Naive thymus-derived CD4-positive, alpha-beta T cell (primary cell): ENCODE measurements at regions not wholly inside any gene's neighbourhood (a gene's known extent, or its start where the extent isn't known, plus 50 kb on each side); places are given as distances from the start of the nearest gene placed in this dataset.

ENCODE experiments used
- ATAC-seq: fragments of 150-1000 bp; cut with Tn5 transposase; 2 replicates; pipeline ENCODE4 v1.10.0; 2021; ENCODE audit warnings: mild to moderate bottlenecking, moderate library complexity
- CTCF ChIA-PET: fragments of 350-600 bp; sonication (Branson Sonifier 250); formaldehyde crosslinking; loops from one replicate; lab custom pipeline; 2021; ENCODE audit warnings: antibody characterized with exemption; lab: Charles Lee
- POLR2A ChIA-PET: fragments of 350-600 bp; sonication (Branson Sonifier 250); formaldehyde crosslinking; loops from one replicate; lab custom pipeline; 2021; ENCODE audit warnings: antibody characterized with exemption, inconsistent platforms; lab: Charles Lee
- DNase-seq, 9 donors: peaks; one replicate each; pipeline versions ENCODE4 v3.0.0 to v3.0.0-alpha.2; 2020 to 2022; ENCODE audit warnings: mixed read lengths in 1 of 9
- H3K27ac ChIP-seq: one replicate; pipeline ENCODE4 v1.7.0; 2013; ENCODE audit warnings: mild to moderate bottlenecking, low read depth, low read length, moderate library complexity
- H3K27me3 ChIP-seq, 2 donors: one replicate each; pipeline ENCODE4 v1.7.0; 2013; ENCODE audit warnings: low read length in 2 of 2, mild to moderate bottlenecking in 2 of 2, moderate library complexity in 2 of 2; ENCODE audit not compliant: control insufficient read depth in 2 of 2, insufficient read depth in 2 of 2
- H3K36me3 ChIP-seq, 3 experiments: 1 replicate in 2 of 3; 2 replicates in 1 of 3; pipeline ENCODE4 v1.7.0; 2013; ENCODE audit warnings: low read length in 3 of 3, mild to moderate bottlenecking in 3 of 3, moderate library complexity in 1 of 3; ENCODE audit not compliant: insufficient read depth in 3 of 3, control insufficient read depth in 2 of 3
- H3K4me1 ChIP-seq, 2 donors: one replicate each; pipeline ENCODE4 v1.7.0; 2013; ENCODE audit warnings: low read length in 2 of 2, mild to moderate bottlenecking in 2 of 2, moderate library complexity in 1 of 2; ENCODE audit not compliant: control insufficient read depth in 2 of 2, insufficient read depth in 2 of 2
- H3K4me3 ChIP-seq: 2 replicates; pipeline ENCODE4 v1.7.0; 2013; ENCODE audit warnings: mild to moderate bottlenecking, low read length
- H3K9me3 ChIP-seq, 3 experiments: 1 replicate in 2 of 3; 2 replicates in 1 of 3; pipeline ENCODE4 v1.7.0; 2013; ENCODE audit warnings: low read length in 3 of 3; ENCODE audit not compliant: control insufficient read depth in 2 of 3
- H3K27ac Mint-ChIP-seq, 9 donors: one replicate each; pipeline ENCODE4 v1.8.0; 2020 to 2022; ENCODE audit warnings: mixed read lengths in 9 of 9, mild to moderate bottlenecking in 8 of 9, moderate library complexity in 5 of 9, inconsistent platforms in 2 of 9
- H3K27me3 Mint-ChIP-seq, 5 donors: one replicate each; pipeline ENCODE4 v1.8.0; 2021 to 2022; ENCODE audit warnings: mixed read lengths in 5 of 5, mild to moderate bottlenecking in 1 of 5
- H3K36me3 Mint-ChIP-seq, 5 donors: one replicate each; pipeline ENCODE4 v1.8.0; 2020 to 2022; ENCODE audit warnings: mixed read lengths in 5 of 5, mild to moderate bottlenecking in 3 of 5, inconsistent platforms in 1 of 5
- H3K4me1 Mint-ChIP-seq, 7 donors: one replicate each; pipeline ENCODE4 v1.8.0; 2020 to 2022; ENCODE audit warnings: mixed read lengths in 7 of 7, mild to moderate bottlenecking in 3 of 7, inconsistent platforms in 1 of 7
- H3K4me3 Mint-ChIP-seq, 10 donors: one replicate each; pipeline ENCODE4 v1.8.0; 2020 to 2022; ENCODE audit warnings: mild to moderate bottlenecking in 10 of 10, mixed read lengths in 10 of 10, moderate library complexity in 6 of 10, inconsistent platforms in 2 of 10
- H3K9me3 Mint-ChIP-seq, 11 donors: one replicate each; pipeline ENCODE4 v1.8.0; 2020 to 2022; ENCODE audit warnings: mixed read lengths in 11 of 11, mild to moderate bottlenecking in 4 of 11, inconsistent platforms in 1 of 11, moderate library complexity in 1 of 11
- intact Hi-C, 2 donors: fragments of 100-400 bp; cut with micrococcal nuclease; formaldehyde crosslinking; loops; one replicate each; pipeline ENCODE4 v1.15.1; 2023

GRCh38 chr1:110282395-110282794 lies 56.8 kb upstream of the RBM15 start:
- Histone ChIP-seq H3K27ac (no peak overlapping the region), H3K4me3 (no peak overlapping the region), H3K36me3 (no peaks in the 10 kb centered on the region), H3K27me3 (no peaks in the 10 kb centered on the region), H3K4me1 (no peaks in the 10 kb centered on the region), H3K9me3 (no peaks in the 10 kb centered on the region)
- intact Hi-C loops = no loop called here
- Mint-ChIP-seq H3K4me3 (no peak overlapping the region), H3K9me3 (peaks cover 0 to 3% (median 0%) of the 10 kb centered on the region in 11 donors), H3K36me3 (no peaks in the 10 kb centered on the region), H3K27ac (no peak overlapping the region), H3K27me3 (peaks cover 0 to 4% (median 0%) of the 10 kb centered on the region in 5 donors), H3K4me1 (no peaks in the 10 kb centered on the region)
- POLR2A ChIA-PET = no interaction called here
- CTCF ChIA-PET = no interaction called here
- DNase-seq (no peak), ATAC-seq (no peak)

GRCh38 chr1:110283677-110284076 lies 55.5 kb upstream of the RBM15 start:
- CTCF ChIA-PET = no interaction called here

GRCh38 chr1:110285316-110285715 lies 53.9 kb upstream of the RBM15 start:
- H3K9me3 ChIP-seq = no peaks in the 10 kb centered on the region
- DNase-seq = no peak
- Mint-ChIP-seq H3K27ac (no peak overlapping the region), H3K36me3 (peaks cover 0 to 5% (median 0%) of the 10 kb centered on the region in 5 donors), H3K4me1 (peaks cover 0 to 4% (median 0%) of the 10 kb centered on the region in 7 donors), H3K4me3 (no peak overlapping the region), H3K9me3 (no peaks in the 10 kb centered on the region), H3K27me3 (peaks cover 0 to 3% (median 0%) of the 10 kb centered on the region in 5 donors)
- ATAC-seq = no peak
- H3K27me3 ChIP-seq = no peaks in the 10 kb centered on the region
- intact Hi-C loops = no loop called here
- CTCF ChIA-PET = interaction anchor here (1.6 kb wide), 1 partner anchor 27 kb away, joined by 3 read pairs; no protein-coding TSS in a partner anchor
- H3K4me3 ChIP-seq = no peak overlapping the region
- H3K4me1 ChIP-seq = no peaks in the 10 kb centered on the region
- no peak overlapping the region for H3K27ac ChIP-seq
- no peaks in the 10 kb centered on the region for H3K36me3 ChIP-seq
- POLR2A ChIA-PET = no interaction called here

More at GRCh38 chr1:110283677-110284076, 55.5 kb upstream of the RBM15 start:
- no peak overlapping the region for H3K4me3 ChIP-seq
- H3K36me3 ChIP-seq = no peaks in the 10 kb centered on the region
- POLR2A ChIA-PET = no interaction called here
- H3K4me3 Mint-ChIP-seq = no peak overlapping the region
- no peak overlapping the region for H3K27ac Mint-ChIP-seq
- no peaks in the 10 kb centered on the region for H3K36me3 Mint-ChIP-seq
- ATAC-seq = no peak
- DNase-seq = no peak
- intact Hi-C loops = no loop called here
- H3K4me1 Mint-ChIP-seq = no peaks in the 10 kb centered on the region
- H3K27me3 ChIP-seq = no peaks in the 10 kb centered on the region
- H3K9me3 ChIP-seq = no peaks in the 10 kb centered on the region
- H3K27me3 Mint-ChIP-seq = peaks cover 0 to 4% (median 0%) of the 10 kb centered on the region in 5 donors
- peaks cover 0 to 3% (median 0%) of the 10 kb centered on the region in 11 donors for H3K9me3 Mint-ChIP-seq
- no peaks in the 10 kb centered on the region for H3K4me1 ChIP-seq
- H3K27ac ChIP-seq = no peak overlapping the region

- ChIA-PET POLR2A (no interaction called here), CTCF (interaction anchor here (1.0 to 1.6 kb wide), 2 partner anchors 26 to 79 kb away, joined by 3 read pairs; no protein-coding TSS in a partner anchor)
- intact Hi-C loops = no loop called here
- Histone ChIP-seq H3K9me3 (no peaks in the 10 kb centered on the region), H3K4me1 (no peaks in the 10 kb centered on the region), H3K27ac (no peak overlapping the region), H3K27me3 (no peaks in the 10 kb centered on the region), H3K36me3 (no peaks in the 10 kb centered on the region), H3K4me3 (no peak overlapping the region)
- peaks cover 0 to 5% (median 0%) of the 10 kb centered on the region in 7 donors for H3K4me1 Mint-ChIP-seq
- H3K4me3 Mint-ChIP-seq = no peak overlapping the region
- no peak for ATAC-seq
- H3K27ac Mint-ChIP-seq = no peak overlapping the region
- no peaks in the 10 kb centered on the region for H3K9me3 Mint-ChIP-seq
- H3K27me3 Mint-ChIP-seq = peaks cover 0 to 3% (median 0%) of the 10 kb centered on the region in 5 donors
- DNase-seq = no peak
- H3K36me3 Mint-ChIP-seq = peaks cover 0 to 5% (median 0%) of the 10 kb centered on the region in 5 donors
These were observed 52.6 kb upstream of the RBM15 start for GRCh38 chr1:110286564-110286963.

- H3K4me1 ChIP-seq = no peaks in the 10 kb centered on the region
- no peak overlapping the region for H3K4me3 ChIP-seq
- Mint-ChIP-seq H3K27me3 (peaks cover 0 to 3% (median 0%) of the 10 kb centered on the region in 5 donors), H3K27ac (no peak overlapping the region), H3K9me3 (no peaks in the 10 kb centered on the region), H3K4me1 (peaks cover 0 to 5% (median 0%) of the 10 kb centered on the region in 7 donors), H3K4me3 (no peak overlapping the region), H3K36me3 (peaks cover 0 to 9% (median 0%) of the 10 kb centered on the region in 5 donors)
- no peaks in the 10 kb centered on the region for H3K27me3 ChIP-seq
- H3K9me3 ChIP-seq = no peaks in the 10 kb centered on the region
- ATAC-seq (no peak), DNase-seq (no peak)
- H3K36me3 ChIP-seq = no peaks in the 10 kb centered on the region
- ChIA-PET POLR2A (no interaction called here), CTCF (no interaction called here)
- intact Hi-C loops = no loop called here
- no peak overlapping the region for H3K27ac ChIP-seq
These were observed 51.1 kb upstream of the RBM15 start for GRCh38 chr1:110288111-110288510.
